Hepatocyte (in vitro differentiated cells): ENCODE measurements at regions not wholly inside any gene's neighbourhood (a gene's known extent, or its start where the extent isn't known, plus 50 kb on each side); places are given as distances from the start of the nearest gene placed in this dataset.

Experiments
- EZH2 ChIP-seq: fragments of 200-600 bp; sonication (generic); IDR thresholded peaks from 2 replicates; pipeline ENCODE4 v1.6.1; 2016; ENCODE audit warnings: antibody characterized with exemption, mild to moderate bottlenecking, borderline replicate concordance
- EZH2phosphoT487 ChIP-seq: fragments of 200-600 bp; sonication (generic); IDR thresholded peaks from one replicate; pipeline ENCODE4 v1.6.1; 2018; ENCODE audit warnings: antibody characterized with exemption, mild to moderate bottlenecking, low read depth, moderate library complexity; ENCODE audit not compliant: unreplicated experiment, severe bottlenecking
- TF ChIP-seq, protein P1 (sequence below): fragments of 200-600 bp; sonication (generic); IDR thresholded peaks from 2 replicates; pipeline ENCODE4 v1.5.1; 2016; ENCODE audit warnings: antibody characterized with exemption, mild to moderate bottlenecking; ENCODE audit not compliant: poor library complexity

DNA sequence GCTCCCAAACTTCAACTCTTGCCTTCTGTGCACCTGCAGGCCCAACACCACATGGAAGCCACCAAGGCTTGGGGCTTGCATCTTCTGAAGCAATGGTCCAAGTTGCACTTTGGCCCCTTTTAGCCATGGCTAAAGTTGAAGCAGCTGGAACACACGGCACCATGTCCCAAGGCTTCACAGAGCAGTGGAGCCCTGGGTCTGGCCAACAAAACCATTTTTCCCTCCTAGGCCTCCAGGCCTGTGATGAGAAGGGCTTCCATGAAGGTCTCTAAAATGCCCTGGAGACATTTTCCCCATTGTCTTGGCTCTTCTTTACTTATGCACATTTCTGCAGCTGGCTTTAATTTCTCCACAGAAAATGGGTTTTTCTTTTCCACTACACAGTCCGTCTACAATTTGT is 61.3 kb upstream of the CYSLTR1 start:
- TF ChIP-seq, protein P1, sequence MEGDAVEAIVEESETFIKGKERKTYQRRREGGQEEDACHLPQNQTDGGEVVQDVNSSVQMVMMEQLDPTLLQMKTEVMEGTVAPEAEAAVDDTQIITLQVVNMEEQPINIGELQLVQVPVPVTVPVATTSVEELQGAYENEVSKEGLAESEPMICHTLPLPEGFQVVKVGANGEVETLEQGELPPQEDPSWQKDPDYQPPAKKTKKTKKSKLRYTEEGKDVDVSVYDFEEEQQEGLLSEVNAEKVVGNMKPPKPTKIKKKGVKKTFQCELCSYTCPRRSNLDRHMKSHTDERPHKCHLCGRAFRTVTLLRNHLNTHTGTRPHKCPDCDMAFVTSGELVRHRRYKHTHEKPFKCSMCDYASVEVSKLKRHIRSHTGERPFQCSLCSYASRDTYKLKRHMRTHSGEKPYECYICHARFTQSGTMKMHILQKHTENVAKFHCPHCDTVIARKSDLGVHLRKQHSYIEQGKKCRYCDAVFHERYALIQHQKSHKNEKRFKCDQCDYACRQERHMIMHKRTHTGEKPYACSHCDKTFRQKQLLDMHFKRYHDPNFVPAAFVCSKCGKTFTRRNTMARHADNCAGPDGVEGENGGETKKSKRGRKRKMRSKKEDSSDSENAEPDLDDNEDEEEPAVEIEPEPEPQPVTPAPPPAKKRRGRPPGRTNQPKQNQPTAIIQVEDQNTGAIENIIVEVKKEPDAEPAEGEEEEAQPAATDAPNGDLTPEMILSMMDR, result no peak
- TF ChIP-seq EZH2phosphoT487, result no peak
- no peak for TF ChIP-seq EZH2
